K562 (cell line): ENCODE measurements at regions not wholly inside any gene's neighbourhood (a gene's known extent, or its start where the extent isn't known, plus 50 kb on each side); places are given as distances from the start of the nearest gene placed in this dataset.

Experiments
- ATAC-seq: fragments of 200-7000 bp; cut with Tn5 transposase; 3 replicates; pipeline ENCODE4 v1.9.1; 2020; ENCODE audit warnings: moderate library complexity
- BruUV-seq: library from RNA; stranded (reverse); fragments of 400-500 nt; replicated peaks from 2 replicates; lab custom pipeline; 2021; lab: Mats Ljungman, UMichigan
- CTCF ChIA-PET: fragments of 300-600 bp; formaldehyde crosslinking; extraction: SDS; loops from one replicate; lab custom pipeline; 2021; ENCODE audit warnings: low intra/inter-chr PET ratio; lab: Yijun Ruan, JAX
- POLR2A ChIA-PET: fragments of 300-600, 350-650 bp; sonication (Branson Sonifier 250); formaldehyde crosslinking; extraction: SDS; loops from one replicate; lab custom pipeline; 2021; ENCODE audit warnings: antibody characterized with exemption, inconsistent platforms; lab: Yijun Ruan, JAX
- DNase-seq, 4 experiments: peaks; one replicate each; pipeline versions ENCODE4 v3.0.0 to v3.0.0-alpha.2; 2011 to 2018; ENCODE audit warnings: low spot score in 3 of 4, mixed read lengths in 3 of 4; ENCODE audit errors: extremely low read depth in 1 of 4
- FAIRE-seq: peaks from 2 replicates; lab custom pipeline; 2011; peaks lifted over from hg19 to GRCh38; lab: Jason Lieb, UNC
- H2AFZ ChIP-seq: 2 replicates; pipeline ENCODE4 v1.6.0; 2011; ENCODE audit warnings: low read depth, low read length, control low read depth, inconsistent platforms
- H3K27ac ChIP-seq: fragments of 200-600 bp; 3 replicates; pipeline ENCODE4 v1.8.0; 2011; ENCODE audit warnings: low read depth, mild to moderate bottlenecking, control low read depth, inconsistent platforms, low read length, moderate library complexity, mixed read lengths; ENCODE audit errors: extremely low read depth
- H3K27me3 ChIP-seq, 2 experiments: fragments of 300-600 bp in 1 of 2; 2 replicates in 1 of 2; 3 replicates in 1 of 2; pipeline versions ENCODE4 v1.6.0 to v1.8.0; 2011; ENCODE audit warnings: inconsistent platforms in 2 of 2, low read length in 2 of 2, mild to moderate bottlenecking in 1 of 2, mixed read lengths in 1 of 2, moderate library complexity in 1 of 2; ENCODE audit not compliant: control insufficient read depth in 2 of 2, insufficient read depth in 2 of 2
- H3K36me3 ChIP-seq: fragments of 300-600 bp; 3 replicates; pipeline ENCODE4 v1.8.0; 2011; ENCODE audit warnings: mild to moderate bottlenecking, low read length, inconsistent platforms; ENCODE audit not compliant: control insufficient read depth, insufficient read depth
- H3K4me1 ChIP-seq, 2 experiments: fragments of 200-600 bp in 1 of 2; replicated peaks in 1 of 2; 2 replicates in 1 of 2; 3 replicates in 1 of 2; pipeline versions ENCODE4 v1.5.1 to v1.8.0; 2011; ENCODE audit warnings: inconsistent platforms in 2 of 2, low read length in 2 of 2, mild to moderate bottlenecking in 1 of 2, mixed read lengths in 1 of 2, moderate library complexity in 1 of 2; ENCODE audit not compliant: control insufficient read depth in 2 of 2, insufficient read depth in 2 of 2
- H3K4me2 ChIP-seq: 2 replicates; pipeline ENCODE4 v1.6.1; 2011; ENCODE audit warnings: low read length, control low read depth, inconsistent platforms, mixed read lengths; ENCODE audit not compliant: insufficient read depth
- H3K4me3 ChIP-seq: fragments of 200-600 bp; sonication (generic), shearing (Covaris generic); 2 replicates; pipeline ENCODE4 v1.5.1; 2016; ENCODE audit warnings: control low read depth, inconsistent platforms
- H3K79me2 ChIP-seq: fragments of 200-600 bp; 3 replicates; pipeline ENCODE4 v1.8.0; 2011; ENCODE audit warnings: low read length, inconsistent platforms; ENCODE audit not compliant: control insufficient read depth, insufficient read depth
- H3K9ac ChIP-seq, 2 experiments: 2 replicates each; pipeline versions ENCODE4 v1.6.0 to v1.6.1; 2011; ENCODE audit warnings: low read depth in 2 of 2, low read length in 2 of 2, control low read depth in 1 of 2, inconsistent platforms in 1 of 2, mild to moderate bottlenecking in 1 of 2, mixed read lengths in 1 of 2; ENCODE audit not compliant: insufficient read depth in 1 of 2
- H3K9me1 ChIP-seq: one replicate; pipeline ENCODE4 v1.6.0; 2011; ENCODE audit warnings: inconsistent platforms, mild to moderate bottlenecking, low read length, moderate library complexity; ENCODE audit not compliant: control insufficient read depth, insufficient read depth
- H3K9me3 ChIP-seq: replicated peaks from 2 replicates; pipeline ENCODE4 v1.5.1; 2011; ENCODE audit warnings: low read depth, low read length, inconsistent platforms; ENCODE audit not compliant: control insufficient read depth, insufficient read depth
- H4K20me1 ChIP-seq: replicated peaks from 2 replicates; pipeline ENCODE4 v1.6.1; 2011; ENCODE audit warnings: low read length, inconsistent platforms, mixed read lengths; ENCODE audit not compliant: control insufficient read depth, insufficient read depth
- CBFA2T3 ChIP-seq: fragments of 450-650 bp; IDR thresholded peaks from 2 replicates; pipeline ENCODE4 v1.6.1; 2017
- COPS2 ChIP-seq: fragments of 450-650 bp; conservative IDR thresholded peaks from 2 replicates; pipeline ENCODE4 v1.6.1; 2016; ENCODE audit warnings: mild to moderate bottlenecking, moderate library complexity
- ETV5 ChIP-seq: sonication (generic); formaldehyde crosslinking; IDR thresholded peaks from 2 replicates; pipeline ENCODE4 v1.4.0; 2020; ENCODE audit warnings: low read depth, mild to moderate bottlenecking, missing genetic modification reagents
- HDAC2 ChIP-seq: fragments of 450-650 bp; IDR thresholded peaks from 2 replicates; pipeline ENCODE4 v1.6.1; 2016; ENCODE audit warnings: mild to moderate bottlenecking
- KLF6 ChIP-seq: fragments of 250-450 bp; sonication (Bioruptor Pico); IDR thresholded peaks from 2 replicates; pipeline ENCODE4 v1.4.0; 2020; ENCODE audit warnings: mild to moderate bottlenecking, moderate library complexity, borderline replicate concordance
- MCM3 ChIP-seq: fragments of 450-650 bp; IDR thresholded peaks from 2 replicates; pipeline ENCODE4 v1.6.1; 2016
- MCM5 ChIP-seq: fragments of 450-650 bp; IDR thresholded peaks from 2 replicates; pipeline ENCODE4 v1.6.1; 2016; ENCODE audit warnings: low read depth
- MTA3 ChIP-seq: fragments of 450-650 bp; formaldehyde crosslinking; IDR thresholded peaks from 2 replicates; pipeline ENCODE4 v1.6.1; 2017; ENCODE audit warnings: mild to moderate bottlenecking, borderline replicate concordance
- NFIX ChIP-seq: fragments of 250-450 bp; sonication (Bioruptor Pico); IDR thresholded peaks from 2 replicates; pipeline ENCODE4 v1.4.0; 2020; ENCODE audit warnings: low read depth, mild to moderate bottlenecking, moderate library complexity
- NFYB ChIP-seq: IDR thresholded peaks from 2 replicates; pipeline ENCODE4 v1.6.1; 2011; ENCODE audit warnings: mild to moderate bottlenecking, moderate library complexity; ENCODE audit not compliant: insufficient read length; ENCODE audit errors: extremely low read depth
- ZBTB5 ChIP-seq: fragments of 450-650 bp; IDR thresholded peaks from 2 replicates; pipeline ENCODE4 v1.6.1; 2017; ENCODE audit warnings: antibody characterized with exemption
- ZNF77 ChIP-seq: fragments of 250-450 bp; sonication (Bioruptor Pico); IDR thresholded peaks from 2 replicates; pipeline ENCODE4 v1.5.0; 2020
- WGBS: fragments of 100-300 bp; shearing (Covaris generic); methylation state at CpG from one replicate; pipeline ENCODE4 v1.1.6; 2016; ENCODE audit warnings: low coverage, mixed read lengths; ENCODE audit not compliant: insufficient coverage; ENCODE audit errors: missing lambda C conversion rate; 5-methylcytosine and 5-hydroxymethylcytosine counted together
- in situ Hi-C: fragments of 300-500 bp; cut with MboI; formaldehyde crosslinking; loops from 4 replicates; pipeline ENCODE4 v1.15.0; 2018; ENCODE audit warnings: inconsistent platforms, mixed read lengths
- intact Hi-C: fragments of 100-400 bp; cut with micrococcal nuclease; formaldehyde crosslinking; loops from 2 replicates; pipeline ENCODE4 v1.14.2; 2022
- TF ChIP-seq, protein P1 (sequence below), 2 experiments: IDR thresholded peaks in 1 of 2; conservative IDR thresholded peaks in 1 of 2; 2 replicates each; pipeline ENCODE4 v1.6.1; 2016; ENCODE audit warnings: low read depth in 2 of 2, mild to moderate bottlenecking in 1 of 2, missing compliant biosample characterization in 1 of 2, missing genetic modification characterization in 1 of 2, moderate library complexity in 1 of 2
- TF ChIP-seq, protein P2 (sequence below), 2 experiments: fragments of 450-650 bp in 1 of 2; sonication (generic) in 1 of 2; formaldehyde crosslinking in 1 of 2; IDR thresholded peaks in 1 of 2; conservative IDR thresholded peaks in 1 of 2; 2 replicates each; pipeline versions ENCODE4 v1.6.1 to v1.8.1; 2016 to 2023; ENCODE audit warnings: mild to moderate bottlenecking in 2 of 2, moderate library complexity in 2 of 2, inconsistent platforms in 1 of 2, missing genetic modification reagents in 1 of 2
- TF ChIP-seq, protein P3 (sequence below): fragments of 200-800 bp; sonication (Bioruptor generic); IDR thresholded peaks from 2 replicates; pipeline ENCODE4 v1.6.1; 2017; ENCODE audit warnings: missing genetic modification characterization, missing compliant biosample characterization
- TF ChIP-seq, protein P4 (sequence below): fragments of 450-650 bp; formaldehyde crosslinking; IDR thresholded peaks from 2 replicates; pipeline ENCODE4 v1.4.0; 2022; ENCODE audit warnings: mild to moderate bottlenecking, moderate library complexity

DNA sequence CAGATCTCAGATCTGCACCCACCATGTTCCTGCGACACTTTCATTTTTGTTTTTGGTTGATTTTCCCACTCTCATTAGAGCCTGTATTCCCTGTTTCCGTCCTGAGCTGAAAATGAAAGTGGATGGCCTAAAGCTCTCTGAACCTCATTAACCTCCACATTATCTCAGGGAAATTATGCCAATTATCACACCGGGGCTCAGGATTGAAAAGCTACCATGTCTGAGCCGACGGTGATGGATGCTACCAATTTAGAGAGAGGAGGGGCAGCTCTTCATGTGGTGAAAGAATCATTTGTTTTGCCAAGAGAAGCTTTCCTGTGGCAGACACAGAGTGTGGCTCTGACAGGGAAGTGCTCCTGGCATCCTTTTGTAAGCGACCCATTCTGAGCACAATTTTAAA is 410.4 kb upstream of the CDH11 start:
- no peak overlapping the region for H3K27ac ChIP-seq
- intact Hi-C loops (no loop called here), in situ Hi-C loops (no loop called here)
- CTCF ChIA-PET: no interaction called here
- no TSS peak for BruUV-seq
- no peaks in the 10 kb centered on the region for H3K9me3 ChIP-seq
- no peak overlapping the region for H3K4me3 ChIP-seq
- H2AFZ ChIP-seq: no peak overlapping the region
- WGBS: 0% methylated on average over 6 of the region's 6 CpGs
- H3K27me3 ChIP-seq: no peaks in the 10 kb centered on the region
- H3K4me2 ChIP-seq: no peak overlapping the region
- H4K20me1 ChIP-seq: no peaks in the 10 kb centered on the region
- H3K4me1 ChIP-seq: no peaks in the 10 kb centered on the region
- FAIRE-seq: no peak
- H3K9me1 ChIP-seq: no peaks in the 10 kb centered on the region
- no peaks in the 10 kb centered on the region for H3K79me2 ChIP-seq
- H3K9ac ChIP-seq: no peak overlapping the region
- H3K36me3 ChIP-seq: no peaks in the 10 kb centered on the region
- DNase-seq: no peak
- TF ChIP-seq NFYB (no peak), COPS2 (no peak), KLF6 (CRISPR knock-in tag) (no peak), HDAC2 (no peak), ZNF77 (CRISPR knock-in tag) (no peak), NFIX (no peak), MTA3 (no peak), CBFA2T3 (no peak), ZBTB5 (no peak), MCM5 (no peak), ETV5 (CRISPR knock-in tag) (no peak), MCM3 (no peak)
- TF ChIP-seq, protein P1, sequence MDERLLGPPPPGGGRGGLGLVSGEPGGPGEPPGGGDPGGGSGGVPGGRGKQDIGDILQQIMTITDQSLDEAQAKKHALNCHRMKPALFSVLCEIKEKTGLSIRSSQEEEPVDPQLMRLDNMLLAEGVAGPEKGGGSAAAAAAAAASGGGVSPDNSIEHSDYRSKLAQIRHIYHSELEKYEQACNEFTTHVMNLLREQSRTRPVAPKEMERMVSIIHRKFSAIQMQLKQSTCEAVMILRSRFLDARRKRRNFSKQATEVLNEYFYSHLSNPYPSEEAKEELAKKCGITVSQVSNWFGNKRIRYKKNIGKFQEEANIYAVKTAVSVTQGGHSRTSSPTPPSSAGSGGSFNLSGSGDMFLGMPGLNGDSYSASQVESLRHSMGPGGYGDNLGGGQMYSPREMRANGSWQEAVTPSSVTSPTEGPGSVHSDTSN (CRISPR knock-in tag; IDR thresholded peaks at IDR 0.05; ENCODE audit: low read depth): no peak
- TF ChIP-seq, protein P1 (tag; conservative IDR thresholded peaks at IDR 0.05; ENCODE audit: low read depth): no peak
- TF ChIP-seq, protein P2, sequence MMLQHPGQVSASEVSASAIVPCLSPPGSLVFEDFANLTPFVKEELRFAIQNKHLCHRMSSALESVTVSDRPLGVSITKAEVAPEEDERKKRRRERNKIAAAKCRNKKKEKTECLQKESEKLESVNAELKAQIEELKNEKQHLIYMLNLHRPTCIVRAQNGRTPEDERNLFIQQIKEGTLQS (IDR thresholded peaks at IDR 0.05): no peak
- TF ChIP-seq, protein P2 (CRISPR knock-in tag; conservative IDR thresholded peaks at IDR 0.05): no peak
- TF ChIP-seq, protein P3, sequence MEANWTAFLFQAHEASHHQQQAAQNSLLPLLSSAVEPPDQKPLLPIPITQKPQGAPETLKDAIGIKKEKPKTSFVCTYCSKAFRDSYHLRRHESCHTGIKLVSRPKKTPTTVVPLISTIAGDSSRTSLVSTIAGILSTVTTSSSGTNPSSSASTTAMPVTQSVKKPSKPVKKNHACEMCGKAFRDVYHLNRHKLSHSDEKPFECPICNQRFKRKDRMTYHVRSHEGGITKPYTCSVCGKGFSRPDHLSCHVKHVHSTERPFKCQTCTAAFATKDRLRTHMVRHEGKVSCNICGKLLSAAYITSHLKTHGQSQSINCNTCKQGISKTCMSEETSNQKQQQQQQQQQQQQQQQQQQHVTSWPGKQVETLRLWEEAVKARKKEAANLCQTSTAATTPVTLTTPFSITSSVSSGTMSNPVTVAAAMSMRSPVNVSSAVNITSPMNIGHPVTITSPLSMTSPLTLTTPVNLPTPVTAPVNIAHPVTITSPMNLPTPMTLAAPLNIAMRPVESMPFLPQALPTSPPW (CRISPR knock-in tag): no peak
- TF ChIP-seq, protein P4, sequence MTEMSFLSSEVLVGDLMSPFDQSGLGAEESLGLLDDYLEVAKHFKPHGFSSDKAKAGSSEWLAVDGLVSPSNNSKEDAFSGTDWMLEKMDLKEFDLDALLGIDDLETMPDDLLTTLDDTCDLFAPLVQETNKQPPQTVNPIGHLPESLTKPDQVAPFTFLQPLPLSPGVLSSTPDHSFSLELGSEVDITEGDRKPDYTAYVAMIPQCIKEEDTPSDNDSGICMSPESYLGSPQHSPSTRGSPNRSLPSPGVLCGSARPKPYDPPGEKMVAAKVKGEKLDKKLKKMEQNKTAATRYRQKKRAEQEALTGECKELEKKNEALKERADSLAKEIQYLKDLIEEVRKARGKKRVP (CRISPR knock-in tag): no peak
- no peak for ATAC-seq
- POLR2A ChIA-PET: interaction anchor here (0.6 kb wide), 1 partner anchor 797 kb away, joined by 3 read pairs; no protein-coding TSS in a partner anchor
